Right renal pelvis (tissue), 4 donors: ENCODE measurements at regions not wholly inside any gene's neighbourhood (a gene's known extent, or its start where the extent isn't known, plus 50 kb on each side); places are given as distances from the start of the nearest gene placed in this dataset.
"Not testable (repeated sequence)": the region's sequence is repeated elsewhere in the genome, so short reads cannot be mapped to it uniquely, and the experiment has no call there.

Experiments
- DNase-seq, 4 donors: peaks; one replicate each; pipeline ENCODE4 v3.0.0-alpha.2; 2013; ENCODE audit warnings: low read depth in 4 of 4, low spot score in 3 of 4, missing footprints in 1 of 4

- no peak for DNase-seq
Measured at GRCh38 chr3:66910266-66911055, 87.6 kb upstream of the KBTBD8 start.

GRCh38 chr3:66912306-66912705 is 85.8 kb upstream of the KBTBD8 start:
- no peak for DNase-seq

- DNase-seq: no peak
Measured at GRCh38 chr3:66922058-66922457, 76.0 kb upstream of the KBTBD8 start.

- DNase-seq: no peak
Measured at GRCh38 chr3:66923969-66924368, 74.1 kb upstream of the KBTBD8 start.

- no peak for DNase-seq
Measured at GRCh38 chr3:66928252-66928651, 69.9 kb upstream of the KBTBD8 start.

- peak in 1 of 4 donors; percentile 2 for DNase-seq
Measured at GRCh38 chr3:66931291-66931690, 66.8 kb upstream of the KBTBD8 start.

GRCh38 chr3:66931699-66932098 is 66.4 kb upstream of the KBTBD8 start:
- DNase-seq: no peak

GRCh38 chr3:66933233-66933632 is 64.9 kb upstream of the KBTBD8 start:
- no peak for DNase-seq

GRCh38 chr3:66934041-66934440 is 64.1 kb upstream of the KBTBD8 start:
- DNase-seq: no peak

GRCh38 chr3:66934725-66935124 is 63.4 kb upstream of the KBTBD8 start:
- DNase-seq: no peak

- not testable (repeated sequence) for DNase-seq
Measured at GRCh38 chr3:66937041-66937440, 61.1 kb upstream of the KBTBD8 start.

- peak; percentile 43 to 63 (median 56) for DNase-seq
Measured at GRCh38 chr3:66938338-66938963, 59.7 kb upstream of the KBTBD8 start.

- no peak for DNase-seq
Measured at GRCh38 chr3:66948041-66948440, 50.1 kb upstream of the KBTBD8 start.
